ENCODE measurements at regions not wholly inside any gene's neighbourhood (a gene's known extent, or its start where the extent isn't known, plus 50 kb on each side); places are given as distances from the start of the nearest gene placed in this dataset.

DNA sequence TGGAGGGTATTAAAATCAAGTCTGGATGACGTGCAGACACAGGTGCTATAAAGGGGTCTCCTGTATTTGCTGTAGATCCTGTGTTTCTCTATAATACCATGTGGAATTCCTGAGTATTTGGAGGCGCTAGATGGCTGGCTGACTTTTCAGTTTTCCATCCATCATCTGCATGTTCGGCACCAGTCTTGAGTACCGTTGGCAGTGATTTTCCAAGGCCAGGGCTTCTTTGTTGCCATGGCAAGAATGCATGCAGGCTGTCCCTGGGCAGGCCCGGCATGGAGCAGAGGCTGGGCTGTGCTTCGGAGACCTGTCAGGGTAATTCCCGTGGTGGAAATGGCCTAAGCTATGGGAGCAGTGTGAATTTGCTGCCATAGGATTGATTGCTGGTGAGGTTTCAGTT, 405.9 kb upstream of the HS6ST1 start:
- TF ChIP-seq, protein P1, sequence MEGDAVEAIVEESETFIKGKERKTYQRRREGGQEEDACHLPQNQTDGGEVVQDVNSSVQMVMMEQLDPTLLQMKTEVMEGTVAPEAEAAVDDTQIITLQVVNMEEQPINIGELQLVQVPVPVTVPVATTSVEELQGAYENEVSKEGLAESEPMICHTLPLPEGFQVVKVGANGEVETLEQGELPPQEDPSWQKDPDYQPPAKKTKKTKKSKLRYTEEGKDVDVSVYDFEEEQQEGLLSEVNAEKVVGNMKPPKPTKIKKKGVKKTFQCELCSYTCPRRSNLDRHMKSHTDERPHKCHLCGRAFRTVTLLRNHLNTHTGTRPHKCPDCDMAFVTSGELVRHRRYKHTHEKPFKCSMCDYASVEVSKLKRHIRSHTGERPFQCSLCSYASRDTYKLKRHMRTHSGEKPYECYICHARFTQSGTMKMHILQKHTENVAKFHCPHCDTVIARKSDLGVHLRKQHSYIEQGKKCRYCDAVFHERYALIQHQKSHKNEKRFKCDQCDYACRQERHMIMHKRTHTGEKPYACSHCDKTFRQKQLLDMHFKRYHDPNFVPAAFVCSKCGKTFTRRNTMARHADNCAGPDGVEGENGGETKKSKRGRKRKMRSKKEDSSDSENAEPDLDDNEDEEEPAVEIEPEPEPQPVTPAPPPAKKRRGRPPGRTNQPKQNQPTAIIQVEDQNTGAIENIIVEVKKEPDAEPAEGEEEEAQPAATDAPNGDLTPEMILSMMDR (conservative IDR thresholded peaks at IDR 0.05; ENCODE audit: low read depth, low read length) = no peak
- TF ChIP-seq EZH2 (IDR thresholded peaks at IDR 0.05; ENCODE audit: borderline replicate concordance, low read depth, low read length, poor library complexity, severe bottlenecking) = no peak

Measured in A673 (cell line).